Uterus (tissue), 2 donors: ENCODE measurements at regions not wholly inside any gene's neighbourhood (a gene's known extent, or its start where the extent isn't known, plus 50 kb on each side); places are given as distances from the start of the nearest gene placed in this dataset.

Source experiments
- CTCF ChIP-seq, 4 experiments: fragments of 200-600 bp in 2 of 4; fragments of 450-650 bp in 2 of 4; sonication (generic) in 2 of 4; IDR thresholded peaks; one replicate each; pipeline ENCODE4 v1.5.1; 2016 to 2019; ENCODE audit warnings: antibody characterized with exemption in 4 of 4, mild to moderate bottlenecking in 2 of 4, moderate library complexity in 1 of 4
- POLR2A ChIP-seq, 2 donors: fragments of 450-650 bp; IDR thresholded peaks; one replicate each; pipeline ENCODE4 v1.6.1; 2016; ENCODE audit warnings: antibody characterized with exemption in 2 of 2, mild to moderate bottlenecking in 1 of 2, moderate library complexity in 1 of 2

DNA sequence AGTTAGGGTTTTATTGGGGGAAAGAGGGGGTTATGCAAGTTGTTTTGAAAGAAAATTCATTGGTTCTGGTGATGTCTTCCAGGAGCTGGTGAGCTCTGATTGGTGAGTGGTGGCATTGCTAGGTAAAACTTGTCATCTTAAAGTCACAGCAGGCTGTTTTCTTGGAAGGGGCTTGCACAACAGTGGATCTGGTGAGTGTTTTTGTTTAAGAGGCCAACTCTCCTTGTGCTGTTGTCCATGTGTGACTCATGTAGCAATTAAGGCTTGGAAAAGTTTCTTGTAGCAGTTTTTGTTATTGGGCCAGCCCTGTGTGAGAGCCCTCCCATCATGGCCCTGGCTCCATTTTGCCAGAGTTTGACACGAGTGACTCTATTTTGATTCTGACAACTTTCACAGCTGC is 109.4 kb downstream of the RFC3 start:
- TF ChIP-seq CTCF (IDR thresholded peaks at IDR 0.05) (no peak), POLR2A (IDR thresholded peaks at IDR 0.05) (no peak)
